ENCODE measurements at regions not wholly inside any gene's neighbourhood (a gene's known extent, or its start where the extent isn't known, plus 50 kb on each side); places are given as distances from the start of the nearest gene placed in this dataset.

DNA sequence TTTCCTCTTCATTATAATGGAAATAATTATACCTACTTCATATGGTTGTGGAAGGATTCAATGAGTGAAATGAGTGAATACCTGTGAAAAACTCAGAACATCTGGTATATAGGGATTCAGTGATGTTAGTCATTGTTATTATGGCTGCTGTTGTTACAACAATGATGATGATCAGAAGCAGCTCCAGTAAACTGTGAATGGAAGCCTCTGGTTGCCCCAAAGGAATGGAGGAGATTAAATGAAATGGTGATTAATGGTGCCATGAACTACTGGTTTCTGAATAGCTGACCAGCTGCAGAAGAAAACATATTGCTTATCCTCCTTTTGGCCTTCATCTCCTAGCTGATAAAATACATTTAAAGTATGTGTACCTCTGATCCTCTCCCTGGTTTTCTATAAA lies 372.0 kb downstream of the ARHGEF28 start:
- Mint-ChIP-seq H3K36me3 (ENCODE audit: low read depth, unreplicated experiment) (no peaks in the 10 kb centered on the region), H3K4me3 (ENCODE audit: unreplicated experiment) (no peak overlapping the region), H3K27me3 (ENCODE audit: unreplicated experiment) (no peaks in the 10 kb centered on the region), H3K9me3 (ENCODE audit: unreplicated experiment) (no peaks in the 10 kb centered on the region), H3K4me1 (ENCODE audit: unreplicated experiment) (no peaks in the 10 kb centered on the region), H3K27ac (ENCODE audit: unreplicated experiment) (no peak overlapping the region)
- TF ChIP-seq, protein P1, sequence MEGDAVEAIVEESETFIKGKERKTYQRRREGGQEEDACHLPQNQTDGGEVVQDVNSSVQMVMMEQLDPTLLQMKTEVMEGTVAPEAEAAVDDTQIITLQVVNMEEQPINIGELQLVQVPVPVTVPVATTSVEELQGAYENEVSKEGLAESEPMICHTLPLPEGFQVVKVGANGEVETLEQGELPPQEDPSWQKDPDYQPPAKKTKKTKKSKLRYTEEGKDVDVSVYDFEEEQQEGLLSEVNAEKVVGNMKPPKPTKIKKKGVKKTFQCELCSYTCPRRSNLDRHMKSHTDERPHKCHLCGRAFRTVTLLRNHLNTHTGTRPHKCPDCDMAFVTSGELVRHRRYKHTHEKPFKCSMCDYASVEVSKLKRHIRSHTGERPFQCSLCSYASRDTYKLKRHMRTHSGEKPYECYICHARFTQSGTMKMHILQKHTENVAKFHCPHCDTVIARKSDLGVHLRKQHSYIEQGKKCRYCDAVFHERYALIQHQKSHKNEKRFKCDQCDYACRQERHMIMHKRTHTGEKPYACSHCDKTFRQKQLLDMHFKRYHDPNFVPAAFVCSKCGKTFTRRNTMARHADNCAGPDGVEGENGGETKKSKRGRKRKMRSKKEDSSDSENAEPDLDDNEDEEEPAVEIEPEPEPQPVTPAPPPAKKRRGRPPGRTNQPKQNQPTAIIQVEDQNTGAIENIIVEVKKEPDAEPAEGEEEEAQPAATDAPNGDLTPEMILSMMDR (IDR thresholded peaks at IDR 0.05; ENCODE audit: unreplicated experiment), result no peak
- no peak for DNase-seq (ENCODE audit: low spot score)

DNA sequence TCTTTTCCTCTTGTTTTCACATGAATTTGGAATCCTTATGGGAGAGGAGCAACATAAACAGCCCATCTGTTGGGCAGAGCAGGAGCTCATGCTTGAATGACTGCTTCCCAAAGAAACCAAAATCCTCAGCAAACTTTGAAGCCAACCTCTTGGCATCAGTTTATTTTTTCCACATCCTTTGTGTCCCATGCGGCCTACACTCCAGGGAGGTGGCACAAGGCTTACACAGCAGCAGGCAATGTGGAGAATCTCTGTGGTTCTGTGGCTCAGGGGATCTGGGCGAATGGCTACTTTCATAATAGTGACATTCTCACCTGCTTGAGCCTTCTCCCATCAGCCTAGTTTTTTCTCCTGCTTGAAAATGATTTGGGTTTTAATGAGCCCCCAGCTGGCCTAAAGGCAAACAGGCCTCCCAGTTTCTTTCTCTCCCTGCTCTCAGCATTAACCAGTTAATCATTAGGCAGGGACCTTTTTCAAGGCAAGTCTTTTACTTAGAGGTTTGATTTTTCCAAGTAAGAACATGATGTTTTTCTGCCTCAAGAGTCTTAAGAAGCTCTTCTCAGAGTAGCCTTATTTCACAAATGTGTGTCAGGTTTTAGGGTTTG lies 370.3 kb downstream of the ARHGEF28 start:
- Mint-ChIP-seq H3K4me1 (ENCODE audit: unreplicated experiment) (no peaks in the 10 kb centered on the region), H3K27ac (ENCODE audit: unreplicated experiment) (no peak overlapping the region), H3K36me3 (ENCODE audit: low read depth, unreplicated experiment) (no peaks in the 10 kb centered on the region), H3K9me3 (ENCODE audit: unreplicated experiment) (no peaks in the 10 kb centered on the region), H3K4me3 (ENCODE audit: unreplicated experiment) (no peak overlapping the region), H3K27me3 (ENCODE audit: unreplicated experiment) (peaks cover 1% of the 10 kb centered on the region)
- no peak for DNase-seq (ENCODE audit: low spot score)
- TF ChIP-seq, protein P1 (IDR thresholded peaks at IDR 0.05; ENCODE audit: unreplicated experiment), result no peak

- DNase-seq (ENCODE audit: low spot score), result no peak
Observed at GRCh38 chr5:73994963-73995362, 369.0 kb downstream of the ARHGEF28 start.

More at GRCh38 chr5:73994963-73995362, 369.0 kb downstream of the ARHGEF28 start:
- Mint-ChIP-seq H3K27ac (ENCODE audit: unreplicated experiment) (no peak overlapping the region), H3K4me1 (ENCODE audit: unreplicated experiment) (peaks cover 10% of the 10 kb centered on the region), H3K9me3 (ENCODE audit: unreplicated experiment) (no peaks in the 10 kb centered on the region), H3K4me3 (ENCODE audit: unreplicated experiment) (no peak overlapping the region), H3K27me3 (ENCODE audit: unreplicated experiment) (peaks cover 1% of the 10 kb centered on the region), H3K36me3 (ENCODE audit: low read depth, unreplicated experiment) (no peaks in the 10 kb centered on the region)
- TF ChIP-seq, protein P1 (IDR thresholded peaks at IDR 0.05; ENCODE audit: unreplicated experiment), result no peak

Measured in endothelial cell (in vitro differentiated cells).